Common myeloid progenitor, CD34-positive (primary cell): ENCODE measurements at regions not wholly inside any gene's neighbourhood (a gene's known extent, or its start where the extent isn't known, plus 50 kb on each side); places are given as distances from the start of the nearest gene placed in this dataset.

Experiments
- CTCF ChIA-PET: fragments of 350-600 bp; sonication (Branson Sonifier 250); formaldehyde crosslinking; loops from one replicate; lab custom pipeline; 2021; ENCODE audit warnings: antibody characterized with exemption; lab: Charles Lee
- POLR2A ChIA-PET: fragments of 350-600 bp; sonication (Branson Sonifier 250); formaldehyde crosslinking; loops from one replicate; lab custom pipeline; 2021; ENCODE audit warnings: antibody characterized with exemption; lab: Charles Lee
- DNase-seq, 3 donors: peaks; one replicate each; pipeline versions ENCODE4 v3.0.0 to v3.0.0-alpha.2; 2013
- H3K27ac ChIP-seq, 2 experiments: 1 replicate in 1 of 2; 2 replicates in 1 of 2; pipeline ENCODE4 v1.7.0; 2013; ENCODE audit warnings: inconsistent platforms in 2 of 2, low read length in 2 of 2, mild to moderate bottlenecking in 2 of 2, low read depth in 1 of 2, moderate library complexity in 1 of 2; ENCODE audit not compliant: severe bottlenecking in 2 of 2, insufficient read depth in 1 of 2, poor library complexity in 1 of 2
- H3K27me3 ChIP-seq, 5 experiments: replicated peaks in 2 of 5; 1 replicate in 3 of 5; 2 replicates in 2 of 5; pipeline versions ENCODE4 v1.6.1 to v1.7.0; 2013; ENCODE audit warnings: low read length in 4 of 5, mild to moderate bottlenecking in 2 of 5, moderate library complexity in 2 of 5, inconsistent platforms in 1 of 5; ENCODE audit not compliant: insufficient read depth in 5 of 5, control insufficient read depth in 4 of 5
- H3K36me3 ChIP-seq, 4 experiments: 1 replicate in 2 of 4; 2 replicates in 2 of 4; pipeline versions ENCODE4 v1.6.1 to v1.7.0; 2013; ENCODE audit warnings: low read length in 3 of 4, control low read depth in 1 of 4, mild to moderate bottlenecking in 1 of 4; ENCODE audit not compliant: control insufficient read depth in 4 of 4, insufficient read depth in 4 of 4
- H3K4me1 ChIP-seq, 4 experiments: 1 replicate in 3 of 4; 2 replicates in 1 of 4; pipeline versions ENCODE4 v1.6.1 to v1.7.1; 2013; ENCODE audit warnings: low read length in 3 of 4, mild to moderate bottlenecking in 3 of 4, control low read depth in 1 of 4, inconsistent platforms in 1 of 4, moderate library complexity in 1 of 4; ENCODE audit not compliant: control insufficient read depth in 4 of 4, insufficient read depth in 4 of 4; ENCODE audit errors: control extremely low read depth in 1 of 4
- H3K4me3 ChIP-seq, 7 experiments: 1 replicate in 4 of 7; 2 replicates in 3 of 7; pipeline versions ENCODE4 v1.5.1 to v1.7.0; 2013; ENCODE audit warnings: mild to moderate bottlenecking in 7 of 7, low read length in 6 of 7, moderate library complexity in 6 of 7, inconsistent platforms in 2 of 7, low read depth in 2 of 7, control low read depth in 1 of 7; ENCODE audit not compliant: insufficient read depth in 4 of 7, control insufficient read depth in 1 of 7; ENCODE audit errors: extremely low read depth in 1 of 7
- H3K9me3 ChIP-seq, 5 experiments: 1 replicate in 4 of 5; 2 replicates in 1 of 5; pipeline versions ENCODE4 v1.6.1 to v1.7.1; 2013; ENCODE audit warnings: low read length in 4 of 5, mild to moderate bottlenecking in 2 of 5, inconsistent platforms in 1 of 5, low read depth in 1 of 5, moderate library complexity in 1 of 5; ENCODE audit not compliant: control insufficient read depth in 4 of 5, insufficient read depth in 2 of 5; ENCODE audit errors: control extremely low read depth in 1 of 5
- WGBS: methylation state at CpG from one replicate; pipeline ENCODE4 v1.1.5; 2013; ENCODE audit not compliant: insufficient coverage; 5-methylcytosine and 5-hydroxymethylcytosine counted together

- no CpG with 5 or more reads among the region's 1 CpG for WGBS
- no peaks in the 10 kb centered on the region for H3K9me3 ChIP-seq
- no peak overlapping the region for H3K4me3 ChIP-seq
- H3K36me3 ChIP-seq = no peaks in the 10 kb centered on the region
- CTCF ChIA-PET = no interaction called here
- no peak overlapping the region for H3K27ac ChIP-seq
- POLR2A ChIA-PET = no interaction called here
- no peak for DNase-seq
- H3K27me3 ChIP-seq = peaks cover 0 to 4% (median 0%) of the 10 kb centered on the region in 5 experiments
- H3K4me1 ChIP-seq = no peaks in the 10 kb centered on the region
Measured at GRCh38 chr9:13863112-13863511, 450.8 kb downstream of the NFIB start.

GRCh38 chr9:13862654-13863053, 451.3 kb downstream of the NFIB start:
- Histone ChIP-seq H3K36me3 (no peaks in the 10 kb centered on the region), H3K27ac (no peak overlapping the region), H3K9me3 (no peaks in the 10 kb centered on the region), H3K4me3 (no peak overlapping the region), H3K27me3 (peaks cover 0 to 4% (median 0%) of the 10 kb centered on the region in 5 experiments), H3K4me1 (no peaks in the 10 kb centered on the region)
- ChIA-PET POLR2A (no interaction called here), CTCF (no interaction called here)
- DNase-seq = no peak

- Histone ChIP-seq H3K9me3 (no peaks in the 10 kb centered on the region), H3K27me3 (peaks cover 0 to 4% (median 0%) of the 10 kb centered on the region in 5 experiments), H3K27ac (no peak overlapping the region), H3K4me1 (no peaks in the 10 kb centered on the region), H3K36me3 (no peaks in the 10 kb centered on the region), H3K4me3 (no peak overlapping the region)
- POLR2A ChIA-PET = interaction anchor here (0.6 kb wide), 1 partner anchor 350 kb away, joined by 3 read pairs; no protein-coding TSS in a partner anchor
- CTCF ChIA-PET = no interaction called here
- 100% methylated on average over 1 of the region's 3 CpGs for WGBS
- DNase-seq = no peak
Measured at GRCh38 chr9:13860946-13861640, 452.8 kb downstream of the NFIB start.

GRCh38 chr9:13860019-13860418, 453.9 kb downstream of the NFIB start:
- H3K27ac ChIP-seq = no peak overlapping the region
- DNase-seq = no peak
- no peaks in the 10 kb centered on the region for H3K9me3 ChIP-seq
- ChIA-PET CTCF (interaction anchor here (0.6 to 1.4 kb wide), 2 partner anchors 10 to 30 kb away, joined by 3 to 4 read pairs; no protein-coding TSS in a partner anchor), POLR2A (interaction anchor here (0.7 kb wide), 1 partner anchor 249 kb away, joined by 6 read pairs; no protein-coding TSS in a partner anchor)
- 94% methylated on average over 3 of the region's 5 CpGs for WGBS
- H3K27me3 ChIP-seq = peaks cover 0 to 4% (median 0%) of the 10 kb centered on the region in 5 experiments
- no peaks in the 10 kb centered on the region for H3K36me3 ChIP-seq
- H3K4me3 ChIP-seq = no peak overlapping the region
- no peaks in the 10 kb centered on the region for H3K4me1 ChIP-seq

GRCh38 chr9:13857521-13857920, 456.4 kb downstream of the NFIB start:
- ChIA-PET CTCF (no interaction called here), POLR2A (no interaction called here)
- no peaks in the 10 kb centered on the region for H3K9me3 ChIP-seq
- peaks cover 0 to 2% (median 0%) of the 10 kb centered on the region in 5 experiments for H3K27me3 ChIP-seq
- H3K36me3 ChIP-seq = no peaks in the 10 kb centered on the region
- DNase-seq = no peak
- no peak overlapping the region for H3K4me3 ChIP-seq
- H3K4me1 ChIP-seq = no peaks in the 10 kb centered on the region
- no peak overlapping the region for H3K27ac ChIP-seq

- POLR2A ChIA-PET = no interaction called here
- WGBS = 100% methylated on average over 1 of the region's 2 CpGs
- no peaks in the 10 kb centered on the region for H3K36me3 ChIP-seq
- no peaks in the 10 kb centered on the region for H3K9me3 ChIP-seq
- H3K27ac ChIP-seq = no peak overlapping the region
- no peaks in the 10 kb centered on the region for H3K4me1 ChIP-seq
- DNase-seq = no peak
- H3K27me3 ChIP-seq = peaks cover 0 to under 1% (median 0%) of the 10 kb centered on the region in 5 experiments
- CTCF ChIA-PET = no interaction called here
- H3K4me3 ChIP-seq = no peak overlapping the region
Measured at GRCh38 chr9:13847270-13847669, 466.7 kb downstream of the NFIB start.

- Histone ChIP-seq H3K36me3 (no peaks in the 10 kb centered on the region), H3K27ac (no peak overlapping the region), H3K9me3 (no peaks in the 10 kb centered on the region), H3K4me3 (no peak overlapping the region), H3K27me3 (peaks cover 0 to 2% (median 0%) of the 10 kb centered on the region in 5 experiments), H3K4me1 (no peaks in the 10 kb centered on the region)
- CTCF ChIA-PET = no interaction called here
- POLR2A ChIA-PET = no interaction called here
- no CpG with 5 or more reads among the region's 2 CpGs for WGBS
- no peak for DNase-seq
Measured at GRCh38 chr9:13845460-13845859, 468.5 kb downstream of the NFIB start.
